Stomach smooth muscle (tissue), 2 donors: ENCODE measurements at regions not wholly inside any gene's neighbourhood (a gene's known extent, or its start where the extent isn't known, plus 50 kb on each side); places are given as distances from the start of the nearest gene placed in this dataset.

Source experiments
- H3K27ac ChIP-seq: one replicate; pipeline ENCODE4 v1.7.0; 2013; ENCODE audit warnings: mild to moderate bottlenecking, low read length, inconsistent platforms
- H3K27me3 ChIP-seq, 2 donors: one replicate each; pipeline ENCODE4 v1.7.0; 2013; ENCODE audit warnings: low read length in 2 of 2; ENCODE audit not compliant: insufficient read depth in 2 of 2, control insufficient read depth in 1 of 2
- H3K36me3 ChIP-seq, 2 donors: one replicate each; pipeline ENCODE4 v1.7.0; 2013; ENCODE audit warnings: low read length in 2 of 2; ENCODE audit not compliant: control insufficient read depth in 2 of 2, insufficient read depth in 2 of 2
- H3K4me1 ChIP-seq: one replicate; pipeline ENCODE4 v1.7.0; 2013; ENCODE audit warnings: low read length; ENCODE audit not compliant: control insufficient read depth, insufficient read depth
- H3K4me3 ChIP-seq, 2 donors: one replicate each; pipeline ENCODE4 v1.7.0; 2013; ENCODE audit warnings: low read length in 2 of 2
- H3K9ac ChIP-seq, 2 donors: one replicate each; pipeline ENCODE4 v1.7.0; 2013; ENCODE audit warnings: low read length in 2 of 2, mild to moderate bottlenecking in 1 of 2
- H3K9me3 ChIP-seq, 2 donors: one replicate each; pipeline ENCODE4 v1.7.0; 2013; ENCODE audit warnings: low read length in 2 of 2; ENCODE audit not compliant: control insufficient read depth in 2 of 2
- donor health status: healthy.
- donor health status: Pancreatic carcinoma.

GRCh38 chr6:1117530-1118286 lies 194.2 kb upstream of the FOXQ1 start:
- Histone ChIP-seq H3K4me3 (no peak overlapping the region), H3K9ac (no peak overlapping the region), H3K27me3 (no peaks in the 10 kb centered on the region), H3K4me1 (no peaks in the 10 kb centered on the region), H3K9me3 (no peaks in the 10 kb centered on the region), H3K36me3 (no peaks in the 10 kb centered on the region), H3K27ac (no peak overlapping the region)

GRCh38 chr6:1116149-1116548 lies 195.7 kb upstream of the FOXQ1 start:
- no peaks in the 10 kb centered on the region for H3K4me1 ChIP-seq
- H3K27me3 ChIP-seq = no peaks in the 10 kb centered on the region
- H3K36me3 ChIP-seq = no peaks in the 10 kb centered on the region
- H3K27ac ChIP-seq = no peak overlapping the region
- H3K9me3 ChIP-seq = no peaks in the 10 kb centered on the region
- H3K9ac ChIP-seq = no peak overlapping the region
- no peak overlapping the region for H3K4me3 ChIP-seq

- no peak overlapping the region for H3K4me3 ChIP-seq
- H3K9me3 ChIP-seq = no peaks in the 10 kb centered on the region
- H3K4me1 ChIP-seq = no peaks in the 10 kb centered on the region
- no peak overlapping the region for H3K9ac ChIP-seq
- no peak overlapping the region for H3K27ac ChIP-seq
- no peaks in the 10 kb centered on the region for H3K27me3 ChIP-seq
- no peaks in the 10 kb centered on the region for H3K36me3 ChIP-seq
Measured at GRCh38 chr6:1113916-1114540, 197.9 kb upstream of the FOXQ1 start.

GRCh38 chr6:1111361-1111760 lies 200.5 kb upstream of the FOXQ1 start:
- no peaks in the 10 kb centered on the region for H3K27me3 ChIP-seq
- no peak overlapping the region for H3K9ac ChIP-seq
- no peaks in the 10 kb centered on the region for H3K4me1 ChIP-seq
- no peak overlapping the region for H3K4me3 ChIP-seq
- no peak overlapping the region for H3K27ac ChIP-seq
- H3K36me3 ChIP-seq = no peaks in the 10 kb centered on the region
- H3K9me3 ChIP-seq = no peaks in the 10 kb centered on the region

GRCh38 chr6:1110941-1111349 lies 201.0 kb upstream of the FOXQ1 start:
- no peak overlapping the region for H3K27ac ChIP-seq
- H3K4me3 ChIP-seq = no peak overlapping the region
- H3K9ac ChIP-seq = no peak overlapping the region
- no peaks in the 10 kb centered on the region for H3K9me3 ChIP-seq
- H3K4me1 ChIP-seq = no peaks in the 10 kb centered on the region
- H3K27me3 ChIP-seq = no peaks in the 10 kb centered on the region
- no peaks in the 10 kb centered on the region for H3K36me3 ChIP-seq

DNA sequence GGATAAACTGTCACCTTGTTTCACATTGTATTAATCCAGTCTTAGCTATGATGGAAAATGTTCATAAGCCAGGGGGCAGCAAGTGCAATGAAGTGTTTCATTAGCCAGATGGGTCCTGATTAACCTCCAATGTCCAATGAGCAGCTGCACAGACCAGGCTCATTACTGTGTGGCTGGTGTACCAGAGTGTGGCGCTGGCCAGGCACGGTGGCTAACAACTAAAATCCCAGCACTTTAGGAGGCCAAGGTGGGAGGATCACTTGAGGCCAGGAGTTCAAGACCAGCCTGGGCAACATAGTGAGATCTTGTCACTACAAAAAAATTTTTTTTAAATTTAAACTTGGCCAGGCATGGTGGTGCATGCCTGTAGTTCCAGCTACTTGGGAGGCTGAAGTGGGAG lies 201.7 kb upstream of the FOXQ1 start:
- Histone ChIP-seq H3K27me3 (no peaks in the 10 kb centered on the region), H3K36me3 (no peaks in the 10 kb centered on the region), H3K9ac (no peak overlapping the region), H3K4me1 (no peaks in the 10 kb centered on the region), H3K4me3 (no peak overlapping the region), H3K9me3 (no peaks in the 10 kb centered on the region), H3K27ac (no peak overlapping the region)

DNA sequence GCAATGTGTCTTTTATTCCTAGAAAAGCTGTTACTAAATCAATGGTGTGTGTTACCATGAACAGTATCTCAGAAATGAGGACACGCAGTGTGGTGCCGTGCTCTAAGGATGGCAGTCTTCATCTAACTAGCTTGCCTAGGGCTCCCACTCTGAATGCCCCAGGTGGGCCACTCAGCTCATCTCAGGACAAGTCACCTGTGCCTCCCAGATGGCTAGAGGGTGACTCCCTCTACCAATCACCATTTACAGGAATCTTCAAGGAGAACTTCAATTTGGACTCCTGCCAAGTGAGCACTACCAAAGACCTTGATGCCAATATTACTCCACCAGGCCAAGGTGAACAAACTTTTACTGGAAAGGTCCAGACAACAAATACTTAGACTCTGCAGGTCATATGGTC lies 202.8 kb upstream of the FOXQ1 start:
- Histone ChIP-seq H3K27ac (no peak overlapping the region), H3K4me1 (no peaks in the 10 kb centered on the region), H3K36me3 (no peaks in the 10 kb centered on the region), H3K4me3 (no peak overlapping the region), H3K9ac (no peak overlapping the region), H3K9me3 (no peaks in the 10 kb centered on the region), H3K27me3 (no peaks in the 10 kb centered on the region)

- Histone ChIP-seq H3K4me1 (peaks cover 2% of the 10 kb centered on the region), H3K9me3 (no peaks in the 10 kb centered on the region), H3K9ac (no peak overlapping the region), H3K4me3 (no peak overlapping the region), H3K27ac (no peak overlapping the region), H3K36me3 (no peaks in the 10 kb centered on the region), H3K27me3 (no peaks in the 10 kb centered on the region)
Measured at GRCh38 chr6:1108198-1108597, 203.7 kb upstream of the FOXQ1 start.

- Histone ChIP-seq H3K36me3 (no peaks in the 10 kb centered on the region), H3K4me1 (peaks cover 2% of the 10 kb centered on the region), H3K27ac (no peak overlapping the region), H3K4me3 (no peak overlapping the region), H3K27me3 (no peaks in the 10 kb centered on the region), H3K9me3 (no peaks in the 10 kb centered on the region), H3K9ac (no peak overlapping the region)
Measured at GRCh38 chr6:1107578-1107977, 204.3 kb upstream of the FOXQ1 start.

DNA sequence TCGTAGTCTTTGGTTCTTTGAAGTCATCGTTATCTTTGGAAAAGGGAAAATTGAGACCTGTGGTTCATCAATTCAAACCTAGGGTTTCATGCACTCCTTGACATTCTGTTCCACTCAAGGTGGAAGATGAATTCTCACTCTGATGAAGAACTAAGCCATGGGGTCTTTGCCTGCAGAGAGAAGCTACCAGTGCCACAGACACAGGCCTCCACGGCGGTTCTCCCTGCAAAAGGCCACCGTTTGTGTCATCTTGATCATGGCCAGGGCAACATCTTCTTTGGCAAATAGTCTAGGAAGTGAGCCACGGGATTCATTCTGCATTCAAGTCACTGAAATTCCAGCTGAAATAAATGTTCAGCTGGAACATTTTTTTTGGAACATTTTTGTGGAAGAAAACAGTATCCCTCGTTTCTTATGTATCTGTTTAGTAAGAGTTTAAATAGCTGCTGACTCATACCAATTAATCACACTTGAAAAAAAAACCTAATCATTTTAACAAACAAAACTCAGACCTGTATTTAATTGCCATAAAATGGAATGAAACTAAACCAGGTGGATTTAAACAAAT lies 206.0 kb upstream of the FOXQ1 start:
- H3K9me3 ChIP-seq = no peaks in the 10 kb centered on the region
- H3K27ac ChIP-seq = no peak overlapping the region
- no peak overlapping the region for H3K4me3 ChIP-seq
- no peaks in the 10 kb centered on the region for H3K36me3 ChIP-seq
- H3K27me3 ChIP-seq = no peaks in the 10 kb centered on the region
- no peak overlapping the region for H3K9ac ChIP-seq
- H3K4me1 ChIP-seq = peaks cover 2% of the 10 kb centered on the region
